ENCODE measurements at regions not wholly inside any gene's neighbourhood (a gene's known extent, or its start where the extent isn't known, plus 50 kb on each side); places are given as distances from the start of the nearest gene placed in this dataset.

DNA sequence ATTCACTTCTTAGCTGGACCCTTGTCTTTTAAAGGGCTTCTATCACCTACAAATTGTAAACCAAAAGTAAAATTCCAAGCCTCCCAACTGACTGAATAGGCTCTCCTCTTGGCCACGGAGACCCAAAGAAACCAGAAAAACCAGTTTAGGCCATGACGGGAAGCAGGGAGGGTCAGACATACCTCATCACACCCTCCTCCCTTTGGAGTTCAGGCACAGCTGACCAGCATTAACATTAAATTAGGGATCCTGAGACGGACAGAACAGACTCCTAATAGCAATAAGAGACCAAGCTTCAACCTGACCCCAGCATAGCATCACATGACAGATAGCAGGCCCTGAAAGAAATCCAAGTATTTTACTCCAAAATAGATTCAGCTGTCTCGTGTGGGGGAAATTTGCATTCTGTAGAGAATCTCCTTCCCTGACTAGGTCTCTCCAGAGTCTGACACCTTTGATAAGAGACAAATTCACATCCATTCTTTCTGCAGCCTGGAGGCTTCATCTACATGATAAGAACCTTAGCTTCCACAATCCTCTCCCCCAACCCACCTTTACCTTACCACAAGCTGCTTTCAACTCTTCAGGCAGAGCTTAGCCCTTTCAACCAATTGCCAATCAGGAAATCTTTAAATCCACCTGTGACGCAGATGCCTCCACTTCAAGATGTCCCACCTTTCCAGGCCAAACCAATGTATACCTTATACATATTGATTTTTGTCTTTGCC, 177.1 kb upstream of the RAB4A start:
- no TSS peak for BruUV-seq (replicated peaks)
- TF ChIP-seq EZH2 (IDR thresholded peaks at IDR 0.05; ENCODE audit: low read depth): no peak
- TF ChIP-seq, protein P1, sequence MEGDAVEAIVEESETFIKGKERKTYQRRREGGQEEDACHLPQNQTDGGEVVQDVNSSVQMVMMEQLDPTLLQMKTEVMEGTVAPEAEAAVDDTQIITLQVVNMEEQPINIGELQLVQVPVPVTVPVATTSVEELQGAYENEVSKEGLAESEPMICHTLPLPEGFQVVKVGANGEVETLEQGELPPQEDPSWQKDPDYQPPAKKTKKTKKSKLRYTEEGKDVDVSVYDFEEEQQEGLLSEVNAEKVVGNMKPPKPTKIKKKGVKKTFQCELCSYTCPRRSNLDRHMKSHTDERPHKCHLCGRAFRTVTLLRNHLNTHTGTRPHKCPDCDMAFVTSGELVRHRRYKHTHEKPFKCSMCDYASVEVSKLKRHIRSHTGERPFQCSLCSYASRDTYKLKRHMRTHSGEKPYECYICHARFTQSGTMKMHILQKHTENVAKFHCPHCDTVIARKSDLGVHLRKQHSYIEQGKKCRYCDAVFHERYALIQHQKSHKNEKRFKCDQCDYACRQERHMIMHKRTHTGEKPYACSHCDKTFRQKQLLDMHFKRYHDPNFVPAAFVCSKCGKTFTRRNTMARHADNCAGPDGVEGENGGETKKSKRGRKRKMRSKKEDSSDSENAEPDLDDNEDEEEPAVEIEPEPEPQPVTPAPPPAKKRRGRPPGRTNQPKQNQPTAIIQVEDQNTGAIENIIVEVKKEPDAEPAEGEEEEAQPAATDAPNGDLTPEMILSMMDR (conservative IDR thresholded peaks at IDR 0.05): no peak
- H3K27ac ChIP-seq: no peak overlapping the region
- H4K20me1 ChIP-seq (ENCODE audit: insufficient read depth): no peaks in the 10 kb centered on the region
- H3K9me3 ChIP-seq (ENCODE audit: insufficient read depth, low read depth): no peaks in the 10 kb centered on the region
- H3K36me3 ChIP-seq (ENCODE audit: low read depth): no peaks in the 10 kb centered on the region
- intact Hi-C loops (cut with micrococcal nuclease; ENCODE audit: unreplicated experiment): no loop called here
- H3K4me2 ChIP-seq: peak overlapping the region; percentile 37
- CTCF ChIA-PET: no interaction called here
- H3K79me2 ChIP-seq (ENCODE audit: low read depth): no peaks in the 10 kb centered on the region
- 0 out of 2 replicates have a peak, but pooled peaks cover 4% of the 10 kb centered on the region for H3K4me1 ChIP-seq (replicated peaks; ENCODE audit: insufficient read depth)
- H3K27me3 ChIP-seq (ENCODE audit: insufficient read depth, low read depth): peaks cover 28% of the 10 kb centered on the region
- POLR2A ChIA-PET (ENCODE audit: unreplicated experiment): no interaction called here
- H3K4me3 ChIP-seq: no peak overlapping the region
- H2AFZ ChIP-seq: no peak overlapping the region
- DNase-seq: peak; percentile 20 to 74
- no peaks in the 10 kb centered on the region for H3F3A ChIP-seq (ENCODE audit: insufficient read depth, low read depth)
- H3K9me2 ChIP-seq (ENCODE audit: insufficient read depth): no peaks in the 10 kb centered on the region

DNA sequence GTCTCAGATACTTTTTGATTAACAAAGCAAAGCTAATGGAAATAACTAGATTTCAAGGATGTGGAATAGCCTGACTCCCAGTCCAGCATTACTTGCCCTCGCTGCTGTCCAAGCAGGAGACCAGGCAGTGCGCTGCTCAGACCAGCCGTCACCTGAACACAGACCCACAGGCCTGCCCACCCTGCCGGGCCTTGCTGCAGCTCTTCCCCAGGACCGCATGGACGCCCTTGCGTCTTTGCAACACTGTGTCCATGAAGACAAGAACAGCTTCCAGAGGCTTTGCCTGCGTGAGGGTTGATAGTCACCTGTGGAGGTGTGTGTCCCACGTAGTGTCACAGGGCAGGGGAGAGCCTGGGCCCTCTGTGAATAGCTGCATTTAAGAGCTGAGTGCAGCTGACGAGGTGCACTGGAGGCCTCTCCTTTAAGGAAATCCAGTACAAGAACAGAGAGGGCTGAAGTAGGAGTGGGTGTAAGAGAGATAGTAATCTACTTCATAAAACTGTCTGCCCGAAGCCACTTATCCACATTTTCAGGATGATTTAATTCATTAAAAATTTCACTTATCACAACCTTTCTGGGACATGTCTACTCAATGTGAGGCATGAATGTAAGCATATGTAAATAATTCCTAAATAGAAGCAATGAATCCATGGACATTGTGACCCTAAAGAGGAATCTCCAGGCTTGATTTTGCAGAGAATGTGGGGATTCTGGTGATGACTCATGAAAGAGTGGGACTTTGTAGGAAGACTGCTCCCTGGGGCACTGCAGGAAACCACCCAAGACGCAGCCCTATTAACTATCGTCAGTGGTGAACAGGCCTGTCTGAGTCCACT, 176.2 kb upstream of the RAB4A start:
- DNase-seq: no peak
- Histone ChIP-seq H3K4me2 (no peak overlapping the region), H3K79me2 (ENCODE audit: low read depth) (no peaks in the 10 kb centered on the region), H3K4me1 (replicated peaks; ENCODE audit: insufficient read depth) (0 out of 2 replicates have a peak, but pooled peaks cover 4% of the 10 kb centered on the region), H3K9me3 (ENCODE audit: insufficient read depth, low read depth) (no peaks in the 10 kb centered on the region), H3K27me3 (ENCODE audit: insufficient read depth, low read depth) (peaks cover 31% of the 10 kb centered on the region; the same call in 1 of the 2 replicates), H3F3A (ENCODE audit: insufficient read depth, low read depth) (no peaks in the 10 kb centered on the region), H3K36me3 (ENCODE audit: low read depth) (no peaks in the 10 kb centered on the region), H4K20me1 (ENCODE audit: insufficient read depth) (no peaks in the 10 kb centered on the region), H3K9me2 (ENCODE audit: insufficient read depth) (no peaks in the 10 kb centered on the region), H3K27ac (no peak overlapping the region), H2AFZ (no peak overlapping the region), H3K4me3 (no peak overlapping the region)
- intact Hi-C loops (cut with micrococcal nuclease; ENCODE audit: unreplicated experiment): no loop called here
- TF ChIP-seq, protein P1 (conservative IDR thresholded peaks at IDR 0.05): no peak
- no peak for TF ChIP-seq EZH2 (IDR thresholded peaks at IDR 0.05; ENCODE audit: low read depth)
- BruUV-seq (replicated peaks): no TSS peak
- ChIA-PET POLR2A (ENCODE audit: unreplicated experiment) (no interaction called here), CTCF (no interaction called here)

DNA sequence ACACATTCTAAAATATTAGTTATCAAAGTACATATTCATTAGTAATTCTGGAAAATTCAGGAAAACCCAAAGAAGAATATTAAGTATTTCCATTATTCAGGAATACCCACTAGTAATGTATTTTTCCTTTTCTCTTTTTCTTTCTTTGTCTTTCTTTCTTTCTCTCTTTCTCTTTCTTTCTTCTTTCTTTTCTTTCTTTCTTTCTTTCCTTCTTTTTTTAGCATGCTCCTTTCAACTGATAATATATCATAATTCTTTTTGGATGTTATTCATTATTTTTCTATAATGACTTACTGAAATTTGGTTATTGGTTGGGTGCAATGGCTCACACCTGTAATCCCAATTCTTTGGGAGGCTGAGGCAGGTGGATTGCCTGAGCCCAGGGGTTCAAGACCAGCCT, 175.6 kb upstream of the RAB4A start:
- intact Hi-C loops (cut with micrococcal nuclease; ENCODE audit: unreplicated experiment): no loop called here
- no peak overlapping the region for H2AFZ ChIP-seq

More for the DNA sequence above, 175.6 kb upstream of the RAB4A start:
- ChIA-PET CTCF (no interaction called here), POLR2A (ENCODE audit: unreplicated experiment) (no interaction called here)
- no peaks in the 10 kb centered on the region for H3K36me3 ChIP-seq (ENCODE audit: low read depth)
- no peaks in the 10 kb centered on the region for H3K9me2 ChIP-seq (ENCODE audit: insufficient read depth)
- H3F3A ChIP-seq (ENCODE audit: insufficient read depth, low read depth): no peaks in the 10 kb centered on the region
- H3K27ac ChIP-seq: no peak overlapping the region
- H3K9me3 ChIP-seq (ENCODE audit: insufficient read depth, low read depth): no peaks in the 10 kb centered on the region
- no peaks in the 10 kb centered on the region for H4K20me1 ChIP-seq (ENCODE audit: insufficient read depth)
- DNase-seq: no peak
- H3K4me2 ChIP-seq: no peak overlapping the region
- H3K4me1 ChIP-seq (replicated peaks; ENCODE audit: insufficient read depth): 0 out of 2 replicates have a peak, but pooled peaks cover 4% of the 10 kb centered on the region
- peaks cover 35% of the 10 kb centered on the region; the same call in 1 of the 2 replicates for H3K27me3 ChIP-seq (ENCODE audit: insufficient read depth, low read depth)
- H3K4me3 ChIP-seq: no peak overlapping the region
- BruUV-seq (replicated peaks): no TSS peak
- H3K79me2 ChIP-seq (ENCODE audit: low read depth): no peaks in the 10 kb centered on the region
- TF ChIP-seq, protein P1 (conservative IDR thresholded peaks at IDR 0.05): no peak
- no peak for TF ChIP-seq EZH2 (IDR thresholded peaks at IDR 0.05; ENCODE audit: low read depth)

Data from PC-9 (cell line).